ENCODE measurements at regions not wholly inside any gene's neighbourhood (a gene's known extent, or its start where the extent isn't known, plus 50 kb on each side); places are given as distances from the start of the nearest gene placed in this dataset.

GRCh38 chr18:46310258-46310657, 206.1 kb downstream of the HAUS1 start:
- H3K36me3 ChIP-seq (ENCODE audit: low read depth) = no peaks in the 10 kb centered on the region
- in situ Hi-C loops (cut with MboI) = no loop called here
- peaks cover 4% of the 10 kb centered on the region; the same call in 1 of the 2 replicates for H3K27me3 ChIP-seq (replicated peaks; ENCODE audit: insufficient read depth)
- H3K4me2 ChIP-seq (ENCODE audit: unreplicated experiment) = no peak overlapping the region
- DNase-seq = no peak
- no peaks in the 10 kb centered on the region for H3K4me1 ChIP-seq (ENCODE audit: insufficient read depth)
- TF ChIP-seq EZH2phosphoT487 (IDR thresholded peaks at IDR 0.05; ENCODE audit: insufficient read depth, low read depth) = no peak
- no peak for TF ChIP-seq EZH2 (IDR thresholded peaks at IDR 0.05; ENCODE audit: insufficient read depth, poor library complexity, severe bottlenecking)
- no peaks in the 10 kb centered on the region for H3K9me2 ChIP-seq (ENCODE audit: insufficient read depth)
- no peaks in the 10 kb centered on the region for H3F3A ChIP-seq (ENCODE audit: insufficient read depth)
- no peak overlapping the region for H3K4me3 ChIP-seq
- H3K27ac ChIP-seq = no peak overlapping the region
- no peaks in the 10 kb centered on the region for H4K20me1 ChIP-seq (ENCODE audit: insufficient read depth)
- H2AFZ ChIP-seq = no peak overlapping the region
- H3K9me3 ChIP-seq (ENCODE audit: low read depth) = no peaks in the 10 kb centered on the region
- no peaks in the 10 kb centered on the region for H3K79me2 ChIP-seq (ENCODE audit: insufficient read depth)
- no peak overlapping the region for H3K9ac ChIP-seq
- 51 to 55% methylated on average over 4 of the region's 4 CpGs for WGBS, 2 experiments (ENCODE audit: low coverage in 1 of 2, low lambda C conversion rate in 2 of 2, missing lambda C conversion rate in 2 of 2)

- WGBS, 2 experiments (ENCODE audit: low coverage in 1 of 2, low lambda C conversion rate in 2 of 2, missing lambda C conversion rate in 2 of 2) = 52 to 56% methylated on average over 9 of the region's 9 CpGs
These were observed 206.6 kb downstream of the HAUS1 start for GRCh38 chr18:46310675-46311345.

GRCh38 chr18:46311491-46311890, 207.3 kb downstream of the HAUS1 start:
- Histone ChIP-seq H3F3A (ENCODE audit: insufficient read depth) (no peaks in the 10 kb centered on the region), H3K36me3 (ENCODE audit: low read depth) (no peaks in the 10 kb centered on the region), H3K9me2 (ENCODE audit: insufficient read depth) (no peaks in the 10 kb centered on the region), H3K4me2 (ENCODE audit: unreplicated experiment) (no peak overlapping the region), H3K27ac (no peak overlapping the region), H3K27me3 (replicated peaks; ENCODE audit: insufficient read depth) (peaks cover 7% of the 10 kb centered on the region), H3K79me2 (ENCODE audit: insufficient read depth) (no peaks in the 10 kb centered on the region), H3K4me1 (ENCODE audit: insufficient read depth) (no peaks in the 10 kb centered on the region), H2AFZ (no peak overlapping the region), H3K4me3 (no peak overlapping the region), H4K20me1 (ENCODE audit: insufficient read depth) (no peaks in the 10 kb centered on the region), H3K9ac (no peak overlapping the region), H3K9me3 (ENCODE audit: low read depth) (no peaks in the 10 kb centered on the region)
- TF ChIP-seq EZH2phosphoT487 (IDR thresholded peaks at IDR 0.05; ENCODE audit: insufficient read depth, low read depth) = no peak
- no peak for TF ChIP-seq EZH2 (IDR thresholded peaks at IDR 0.05; ENCODE audit: insufficient read depth, poor library complexity, severe bottlenecking)
- in situ Hi-C loops (cut with MboI) = no loop called here
- 45% methylated on average over 4 of the region's 4 CpGs for WGBS, 2 experiments (ENCODE audit: low coverage in 1 of 2, low lambda C conversion rate in 2 of 2, missing lambda C conversion rate in 2 of 2)
- DNase-seq = no peak

More at GRCh38 chr18:46310675-46311345, 206.6 kb downstream of the HAUS1 start:
- Histone ChIP-seq H3K9ac (no peak overlapping the region), H3K9me3 (ENCODE audit: low read depth) (no peaks in the 10 kb centered on the region), H3K27me3 (replicated peaks; ENCODE audit: insufficient read depth) (peaks cover 4% of the 10 kb centered on the region; the same call in 1 of the 2 replicates), H2AFZ (no peak overlapping the region), H3K4me2 (ENCODE audit: unreplicated experiment) (no peak overlapping the region), H3K36me3 (ENCODE audit: low read depth) (no peaks in the 10 kb centered on the region), H3K4me3 (no peak overlapping the region), H3K9me2 (ENCODE audit: insufficient read depth) (no peaks in the 10 kb centered on the region), H3K27ac (no peak overlapping the region), H4K20me1 (ENCODE audit: insufficient read depth) (no peaks in the 10 kb centered on the region), H3F3A (ENCODE audit: insufficient read depth) (no peaks in the 10 kb centered on the region), H3K79me2 (ENCODE audit: insufficient read depth) (no peaks in the 10 kb centered on the region), H3K4me1 (ENCODE audit: insufficient read depth) (no peaks in the 10 kb centered on the region)
- DNase-seq = no peak
- in situ Hi-C loops (cut with MboI) = no loop called here
- TF ChIP-seq EZH2phosphoT487 (IDR thresholded peaks at IDR 0.05; ENCODE audit: insufficient read depth, low read depth) = no peak
- TF ChIP-seq EZH2 (IDR thresholded peaks at IDR 0.05; ENCODE audit: insufficient read depth, poor library complexity, severe bottlenecking) = no peak

DNA sequence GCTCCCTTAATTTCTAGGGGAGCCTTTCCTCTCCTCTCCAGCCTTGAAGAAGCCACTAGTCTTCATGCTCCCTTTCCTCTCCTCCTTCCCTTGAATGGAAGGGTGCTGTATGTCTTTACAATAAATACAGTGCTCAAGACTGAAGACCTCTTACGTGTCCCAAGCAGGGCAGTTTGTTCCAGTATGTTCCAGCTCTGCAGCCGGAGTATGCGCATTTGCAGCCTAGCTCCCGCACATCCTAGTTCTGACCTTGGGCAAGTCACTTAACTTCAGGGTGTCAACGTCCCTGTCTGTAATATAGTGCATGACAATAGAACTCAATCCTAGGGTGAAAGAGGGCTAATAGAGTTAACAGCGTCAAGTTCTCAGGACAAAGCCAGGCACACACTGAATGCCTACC, 208.0 kb downstream of the HAUS1 start:
- Histone ChIP-seq H3K9ac (no peak overlapping the region), H3K36me3 (ENCODE audit: low read depth) (no peaks in the 10 kb centered on the region), H3K4me1 (ENCODE audit: insufficient read depth) (no peaks in the 10 kb centered on the region), H2AFZ (no peak overlapping the region), H3K4me3 (no peak overlapping the region), H3K9me2 (ENCODE audit: insufficient read depth) (no peaks in the 10 kb centered on the region), H3K27me3 (replicated peaks; ENCODE audit: insufficient read depth) (peaks cover 13% of the 10 kb centered on the region), H3K4me2 (ENCODE audit: unreplicated experiment) (no peak overlapping the region), H3K9me3 (ENCODE audit: low read depth) (no peaks in the 10 kb centered on the region), H3K79me2 (ENCODE audit: insufficient read depth) (no peaks in the 10 kb centered on the region), H3K27ac (no peak overlapping the region), H4K20me1 (ENCODE audit: insufficient read depth) (no peaks in the 10 kb centered on the region), H3F3A (ENCODE audit: insufficient read depth) (no peaks in the 10 kb centered on the region)
- no peak for DNase-seq
- TF ChIP-seq EZH2phosphoT487 (IDR thresholded peaks at IDR 0.05; ENCODE audit: insufficient read depth, low read depth) (no peak), EZH2 (IDR thresholded peaks at IDR 0.05; ENCODE audit: insufficient read depth, poor library complexity, severe bottlenecking) (no peak)
- in situ Hi-C loops (cut with MboI) = no loop called here
- WGBS, 2 experiments (ENCODE audit: low coverage in 1 of 2, low lambda C conversion rate in 2 of 2, missing lambda C conversion rate in 2 of 2) = 45 to 46% methylated on average over 6 of the region's 6 CpGs
